Upper lobe of left lung (tissue), 4 donors: ENCODE measurements at regions not wholly inside any gene's neighbourhood (a gene's known extent, or its start where the extent isn't known, plus 50 kb on each side); places are given as distances from the start of the nearest gene placed in this dataset.

Source experiments
- CTCF ChIP-seq, 6 experiments: fragments of 450-650 bp in 4 of 6; fragments of 200-600 bp in 2 of 6; sonication (generic) in 2 of 6; IDR thresholded peaks; one replicate each; pipeline ENCODE4 v1.5.1; 2016 to 2019; ENCODE audit warnings: antibody characterized with exemption in 6 of 6
- POLR2AphosphoS5 ChIP-seq, 2 donors: sonication (generic); formaldehyde crosslinking; IDR thresholded peaks; one replicate each; pipeline ENCODE4 v1.5.1; 2017; ENCODE audit warnings: antibody characterized with exemption in 2 of 2

- TF ChIP-seq CTCF (IDR thresholded peaks at IDR 0.05): no peak
- TF ChIP-seq POLR2AphosphoS5 (IDR thresholded peaks at IDR 0.05): no peak
Observed at GRCh38 chr3:44011680-44012079, 230.0 kb upstream of the TOPAZ1 start.
